AG09309 (cell line): ENCODE measurements at regions not wholly inside any gene's neighbourhood (a gene's known extent, or its start where the extent isn't known, plus 50 kb on each side); places are given as distances from the start of the nearest gene placed in this dataset.

Experiments used
- DNase-seq: peaks from one replicate; pipeline ENCODE4 v3.0.0-alpha.2; 2010; ENCODE audit warnings: low read depth
- H3K4me3 ChIP-seq: 2 replicates; pipeline ENCODE4 v1.5.1; 2011; ENCODE audit warnings: mild to moderate bottlenecking, low read depth, low read length, moderate library complexity; ENCODE audit not compliant: control insufficient read depth
- CTCF ChIP-seq: IDR thresholded peaks from 2 replicates; pipeline ENCODE4 v1.5.1; 2011; ENCODE audit warnings: mild to moderate bottlenecking, low read depth, low read length, inconsistent platforms; ENCODE audit not compliant: insufficient read depth, control insufficient read depth; ENCODE audit errors: missing control alignments

DNA sequence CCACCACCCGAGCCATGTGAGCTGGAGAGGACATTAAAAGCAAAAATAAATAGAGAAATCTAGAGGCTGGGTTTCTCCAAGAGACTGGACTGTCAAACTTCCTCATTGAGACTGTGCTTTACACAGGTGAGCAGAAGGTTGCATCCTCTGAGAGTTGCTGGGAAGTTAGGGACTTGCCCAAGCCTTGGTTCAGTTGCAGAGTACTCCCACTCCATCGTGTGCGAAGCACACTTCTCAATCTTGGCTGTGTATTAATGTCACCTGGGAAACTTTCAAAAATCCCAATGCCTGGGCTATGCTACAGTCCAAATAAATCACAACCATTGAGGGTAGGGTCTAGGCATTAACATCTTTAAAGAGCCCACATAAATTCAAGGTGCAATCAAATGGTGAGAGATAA lies 89.2 kb downstream of the ZNF330 start:
- H3K4me3 ChIP-seq: no peak overlapping the region
- no peak for TF ChIP-seq CTCF
- no peak for DNase-seq

GRCh38 chr4:141311246-141312204 lies 90.8 kb downstream of the ZNF330 start:
- no peak for TF ChIP-seq CTCF
- DNase-seq: no peak

GRCh38 chr4:141314627-141315026 lies 93.9 kb downstream of the ZNF330 start:
- DNase-seq: no peak
- TF ChIP-seq CTCF: no peak
- no peak overlapping the region for H3K4me3 ChIP-seq

More at GRCh38 chr4:141311246-141312204, 90.8 kb downstream of the ZNF330 start:
- no peak overlapping the region for H3K4me3 ChIP-seq

DNA sequence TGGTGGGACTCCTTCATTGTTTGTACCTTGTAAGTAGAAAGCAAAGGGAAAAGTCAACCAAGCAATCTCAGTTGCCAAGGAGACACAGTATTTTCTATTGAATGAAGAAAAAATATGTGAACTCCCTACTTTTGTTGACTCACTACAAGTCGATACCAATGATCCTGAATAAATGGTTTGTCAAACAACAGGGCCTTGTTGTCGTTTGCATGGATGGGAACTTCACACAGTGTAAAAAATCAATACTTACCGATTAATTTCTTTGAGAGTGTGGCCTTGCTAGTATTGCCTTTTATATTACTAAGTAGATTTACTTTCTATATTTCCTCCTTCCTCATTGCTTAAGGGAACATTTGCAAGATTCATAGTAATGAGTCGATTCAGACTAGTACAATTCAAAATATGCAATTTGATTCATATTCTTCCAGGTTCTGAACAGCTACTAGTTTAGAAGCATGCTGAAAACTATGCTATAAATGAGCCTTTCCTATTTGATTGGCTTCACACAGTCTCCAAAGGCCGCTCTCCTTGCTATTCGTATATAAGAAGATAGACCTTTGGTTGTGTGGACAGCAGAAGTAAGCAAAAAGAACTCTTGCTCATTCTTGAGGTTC lies 108.0 kb downstream of the ZNF330 start:
- TF ChIP-seq CTCF: no peak
- no peak overlapping the region for H3K4me3 ChIP-seq
- DNase-seq: no peak

DNA sequence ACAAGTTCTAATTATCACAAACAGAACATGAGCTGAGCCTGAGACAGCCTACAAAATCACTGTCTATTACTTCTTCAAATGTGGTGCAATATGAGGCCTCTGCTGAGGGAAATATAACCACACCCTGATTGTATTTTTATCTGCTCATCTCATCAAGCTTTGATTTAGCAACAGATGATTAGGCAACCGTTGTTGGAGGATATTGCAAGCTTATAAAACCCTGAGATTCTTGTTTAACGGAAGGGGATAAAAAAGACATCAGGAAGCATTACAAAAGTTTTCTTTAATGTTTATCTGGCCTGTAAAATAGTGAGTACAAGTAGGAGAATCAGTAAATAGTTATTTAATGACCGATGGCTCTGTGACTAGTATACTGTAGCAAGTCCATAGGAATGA lies 108.5 kb downstream of the ZNF330 start:
- DNase-seq: peak; percentile 95

DNA sequence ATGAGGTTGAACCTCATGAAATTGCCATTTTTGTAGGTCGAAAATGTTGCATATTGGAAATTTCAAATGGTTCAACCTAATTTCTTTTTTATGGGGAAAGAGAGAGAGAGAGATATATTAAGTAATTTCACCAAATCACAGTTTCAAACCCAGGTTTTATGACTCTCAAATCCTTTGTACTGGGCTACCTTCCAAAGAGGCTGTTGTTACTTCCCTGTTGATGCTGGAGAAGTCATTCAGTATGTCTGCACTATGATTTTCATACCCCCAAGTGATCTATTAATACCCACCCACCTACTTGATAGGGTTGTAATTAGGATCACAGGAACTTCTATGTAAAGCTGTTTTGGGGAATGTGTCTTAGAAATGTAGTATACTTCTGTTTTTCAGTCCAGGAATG lies 109.9 kb downstream of the ZNF330 start:
- no peak for TF ChIP-seq CTCF
- no peak overlapping the region for H3K4me3 ChIP-seq
- DNase-seq: no peak

More for the DNA sequence above, 108.5 kb downstream of the ZNF330 start:
- H3K4me3 ChIP-seq: no peak overlapping the region
- TF ChIP-seq CTCF: no peak
